HG03175 (cell line): ENCODE measurements at regions not wholly inside any gene's neighbourhood (a gene's known extent, or its start where the extent isn't known, plus 50 kb on each side); places are given as distances from the start of the nearest gene placed in this dataset.
"Not testable (repeated sequence)": the region's sequence is repeated elsewhere in the genome, so short reads cannot be mapped to it uniquely, and the experiment has no call there.

ENCODE experiments used
- ATAC-seq: cut with Tn5 transposase; IDR thresholded peaks from one replicate; pipeline ENCODE4 v1.9.1; 2021; ENCODE audit warnings: mild to moderate bottlenecking, moderate library complexity; ENCODE audit not compliant: unreplicated experiment

DNA sequence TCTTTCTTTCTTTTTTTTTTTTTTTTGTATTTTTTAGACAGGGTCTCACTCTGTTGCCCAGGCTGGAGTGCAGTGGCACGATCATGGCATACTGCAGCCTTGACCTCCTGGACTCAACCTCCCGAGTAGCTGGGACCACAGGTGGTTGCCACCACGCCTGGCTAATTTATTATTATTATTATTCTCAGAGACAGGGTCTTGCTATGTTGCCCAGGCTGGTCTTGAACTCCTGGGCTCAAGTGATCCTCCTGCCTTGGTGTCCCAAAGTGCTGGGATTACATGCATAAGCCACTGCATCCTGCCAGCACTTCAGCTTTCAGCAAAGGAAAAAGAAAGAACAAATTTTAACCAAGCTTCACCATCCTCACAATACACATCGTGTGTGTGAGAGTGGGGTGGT is 97.9 kb upstream of the SERBP1 start:
- no peak for ATAC-seq

- no peak for ATAC-seq
These were observed 99.9 kb upstream of the SERBP1 start for GRCh38 chr1:67530071-67530470.

DNA sequence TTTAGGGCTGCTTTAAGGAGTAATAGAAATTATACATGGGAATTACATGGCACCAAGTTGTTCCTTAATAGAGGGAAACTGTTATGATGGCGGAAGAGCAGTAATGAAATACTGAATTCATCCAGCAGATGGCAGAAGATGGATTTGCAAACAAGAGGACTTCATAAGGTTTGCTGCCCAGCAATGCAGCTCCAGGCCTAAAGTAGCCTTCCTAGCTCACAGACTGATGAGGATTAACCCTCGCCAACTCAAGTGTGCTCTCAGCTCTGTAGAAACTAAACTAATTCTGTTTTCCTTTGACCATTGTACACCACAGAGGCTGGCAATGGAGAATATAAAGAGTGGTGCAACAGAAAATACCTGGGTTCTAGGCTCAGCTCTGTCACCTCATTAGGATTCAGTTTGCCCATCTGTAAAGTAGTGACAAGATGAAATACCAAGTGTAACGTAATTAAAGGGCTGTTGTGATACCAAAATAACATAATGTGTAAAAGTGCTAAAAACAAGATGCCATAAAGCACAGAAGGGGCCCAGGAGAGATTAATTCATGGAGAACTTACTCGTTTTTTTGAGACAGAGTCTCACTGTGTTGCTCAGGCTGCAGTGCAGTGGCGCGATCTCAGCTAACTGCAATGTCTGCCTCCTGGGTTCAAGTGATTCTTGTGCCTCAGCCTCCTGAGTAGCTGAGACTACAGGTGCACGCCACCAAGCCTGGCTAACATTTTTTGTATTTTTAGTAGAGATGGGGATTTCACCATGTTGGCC is 102.4 kb upstream of the SERBP1 start:
- ATAC-seq, result peak; percentile 56

DNA sequence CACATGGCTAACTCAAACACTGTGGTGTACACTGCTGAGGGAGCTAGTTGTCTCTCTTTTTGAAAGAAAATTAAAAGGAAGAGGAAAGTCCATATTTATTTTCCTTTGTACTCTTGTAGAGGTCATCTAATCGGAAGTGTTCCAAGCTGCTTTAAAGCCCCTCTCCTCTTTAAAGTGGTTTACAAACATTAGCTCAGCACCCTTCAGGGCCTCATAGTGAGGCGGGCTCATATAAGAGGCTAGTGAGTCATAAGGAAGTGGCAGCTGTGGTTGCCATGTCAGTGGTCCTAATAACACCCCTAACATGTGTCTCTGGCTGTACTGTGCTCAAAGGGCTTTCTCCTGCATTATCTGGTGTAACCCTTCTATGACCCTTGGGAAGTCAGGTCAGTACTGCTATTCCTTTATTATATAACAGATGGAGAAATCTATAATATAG is 104.4 kb upstream of the SERBP1 start:
- ATAC-seq, result no peak

GRCh38 chr1:67535474-67535873 is 105.3 kb upstream of the SERBP1 start:
- ATAC-seq, result peak; percentile 85

GRCh38 chr1:67536957-67537666 is 106.9 kb upstream of the SERBP1 start:
- no peak for ATAC-seq

GRCh38 chr1:67537667-67538018 is 107.4 kb upstream of the SERBP1 start:
- no peak for ATAC-seq

- ATAC-seq, result no peak
These were observed 110.0 kb upstream of the SERBP1 start for GRCh38 chr1:67540025-67540732.

DNA sequence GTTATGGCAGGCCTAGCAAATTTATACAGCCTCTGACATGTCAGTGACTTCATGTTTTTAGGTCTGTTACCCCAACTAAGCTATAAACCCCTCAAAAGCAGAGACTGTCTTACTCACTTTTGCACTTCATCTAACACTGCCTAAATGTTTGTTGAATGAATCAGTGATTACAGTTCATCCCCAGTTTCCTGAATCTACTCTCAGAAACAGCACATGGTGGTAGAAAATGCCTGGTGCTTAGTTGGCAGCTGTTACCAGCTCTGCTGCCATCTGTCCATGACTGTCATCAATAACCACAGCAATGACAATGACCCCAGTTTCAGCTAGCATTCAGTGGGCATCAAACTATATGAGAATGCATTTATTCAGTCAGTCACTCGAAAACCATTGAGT is 110.5 kb upstream of the SERBP1 start:
- ATAC-seq, result no peak

GRCh38 chr1:67542747-67543146 is 112.5 kb upstream of the SERBP1 start:
- ATAC-seq, result no peak

DNA sequence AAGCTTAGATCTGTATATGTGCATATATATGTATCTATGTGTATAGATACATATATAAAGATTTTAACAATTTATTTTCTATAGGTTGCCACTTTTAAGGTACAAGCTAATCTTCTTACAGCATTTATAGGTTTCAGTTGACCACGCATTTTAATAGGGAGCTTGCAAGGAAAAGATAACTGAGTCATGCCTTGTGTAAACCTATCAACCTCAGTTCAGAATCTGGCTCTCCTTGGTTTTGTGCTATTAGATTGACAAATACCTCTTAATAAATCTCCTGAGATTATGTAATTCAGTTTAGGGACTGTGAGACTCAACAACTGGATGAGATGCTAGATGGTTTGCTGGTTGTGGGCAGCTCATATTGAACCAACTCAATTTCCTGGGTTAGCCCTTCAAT is 114.7 kb upstream of the SERBP1 start:
- no peak for ATAC-seq

DNA sequence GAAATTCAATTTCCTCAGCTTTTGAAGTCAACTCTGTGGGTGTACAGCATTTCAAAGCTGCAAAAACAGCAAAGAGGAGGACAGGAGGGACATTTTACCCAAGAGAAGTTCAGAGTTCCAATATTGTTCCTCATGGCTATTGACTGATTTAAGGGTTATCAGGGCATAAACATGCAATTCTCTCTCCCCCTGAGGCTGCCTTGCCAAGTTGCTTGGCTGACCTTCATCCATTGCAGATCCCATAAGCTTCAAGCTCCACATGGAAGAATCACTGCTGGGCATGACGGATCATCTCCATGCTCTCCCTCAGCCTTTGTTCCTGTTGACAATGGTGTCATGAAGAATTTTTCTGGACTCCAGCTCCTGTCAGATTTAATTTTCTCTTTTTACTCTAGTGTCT is 115.2 kb upstream of the SERBP1 start:
- ATAC-seq, result no peak

- no peak for ATAC-seq
These were observed 121.2 kb upstream of the SERBP1 start for GRCh38 chr1:67551375-67551774.

GRCh38 chr1:67552336-67552759 is 122.1 kb upstream of the SERBP1 start:
- ATAC-seq, result no peak

- ATAC-seq, result not testable (repeated sequence)
These were observed 124.0 kb upstream of the SERBP1 start for GRCh38 chr1:67554204-67554603.

DNA sequence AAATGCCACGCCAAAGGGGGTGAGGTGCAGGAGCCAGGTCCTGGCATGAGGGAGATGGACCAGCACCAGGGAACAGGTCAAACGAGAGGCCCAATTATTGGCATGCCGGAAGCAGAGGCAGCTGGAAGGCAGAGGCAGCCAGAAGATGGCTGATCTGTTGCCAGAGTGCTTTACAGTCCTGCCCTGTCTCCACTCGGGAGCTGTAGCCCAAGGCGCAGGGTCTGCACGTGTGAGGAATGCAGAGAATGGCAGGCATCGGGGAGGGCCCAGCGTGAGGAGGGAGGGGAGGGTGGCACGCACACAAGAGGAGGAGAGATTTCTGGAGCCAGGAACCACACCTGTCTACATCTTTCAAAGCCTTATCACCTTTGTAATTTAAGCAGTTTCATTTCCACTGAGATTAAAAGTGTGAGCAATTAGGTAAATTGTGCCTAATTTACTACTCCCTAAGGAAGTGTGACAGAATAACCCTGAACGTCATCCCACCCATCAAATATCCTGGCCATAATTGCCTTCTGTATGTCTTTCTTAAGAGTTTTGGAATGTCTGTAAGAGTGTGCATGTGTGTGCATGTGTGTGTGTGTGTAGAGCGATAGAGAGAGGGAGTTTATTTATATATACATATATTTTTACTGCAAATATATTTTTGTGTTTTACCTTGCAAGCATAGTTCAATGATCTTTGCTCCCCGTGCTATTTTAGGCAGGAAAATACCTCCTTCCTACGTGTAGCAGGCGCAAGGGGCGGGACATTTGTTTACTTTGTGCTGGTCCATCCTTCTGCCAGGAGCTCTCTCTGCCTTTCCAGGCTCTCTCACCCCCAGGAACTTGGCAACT is 125.5 kb upstream of the SERBP1 start:
- no peak for ATAC-seq

DNA sequence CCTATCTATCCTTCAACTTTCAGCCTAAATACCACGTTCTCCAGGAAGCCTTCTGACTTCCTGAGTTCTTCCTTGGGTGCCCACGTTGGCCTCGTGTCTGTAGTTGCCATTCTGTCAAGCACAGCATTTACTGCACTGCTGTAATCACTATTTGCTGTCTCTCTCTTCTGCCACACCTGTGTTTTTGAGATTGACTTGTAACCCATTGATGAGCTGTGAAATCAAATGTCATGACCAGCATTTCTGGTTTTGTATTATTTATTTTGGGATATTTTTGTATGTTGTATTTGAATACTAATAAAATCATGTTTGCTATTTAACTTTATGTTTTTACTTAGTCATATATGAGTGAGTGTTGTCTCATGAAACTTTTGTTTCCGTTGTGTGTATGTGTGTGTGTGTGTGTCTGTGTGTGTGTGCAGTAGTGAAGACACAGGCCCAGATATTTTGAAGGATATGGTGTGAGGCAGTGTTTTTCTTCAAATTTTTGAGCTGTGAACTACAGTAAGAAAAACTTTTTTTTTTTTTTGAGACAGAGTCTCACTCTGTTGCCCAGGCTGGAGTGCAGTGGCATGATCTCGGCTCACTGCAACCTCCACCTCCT is 126.2 kb upstream of the SERBP1 start:
- no peak for ATAC-seq

DNA sequence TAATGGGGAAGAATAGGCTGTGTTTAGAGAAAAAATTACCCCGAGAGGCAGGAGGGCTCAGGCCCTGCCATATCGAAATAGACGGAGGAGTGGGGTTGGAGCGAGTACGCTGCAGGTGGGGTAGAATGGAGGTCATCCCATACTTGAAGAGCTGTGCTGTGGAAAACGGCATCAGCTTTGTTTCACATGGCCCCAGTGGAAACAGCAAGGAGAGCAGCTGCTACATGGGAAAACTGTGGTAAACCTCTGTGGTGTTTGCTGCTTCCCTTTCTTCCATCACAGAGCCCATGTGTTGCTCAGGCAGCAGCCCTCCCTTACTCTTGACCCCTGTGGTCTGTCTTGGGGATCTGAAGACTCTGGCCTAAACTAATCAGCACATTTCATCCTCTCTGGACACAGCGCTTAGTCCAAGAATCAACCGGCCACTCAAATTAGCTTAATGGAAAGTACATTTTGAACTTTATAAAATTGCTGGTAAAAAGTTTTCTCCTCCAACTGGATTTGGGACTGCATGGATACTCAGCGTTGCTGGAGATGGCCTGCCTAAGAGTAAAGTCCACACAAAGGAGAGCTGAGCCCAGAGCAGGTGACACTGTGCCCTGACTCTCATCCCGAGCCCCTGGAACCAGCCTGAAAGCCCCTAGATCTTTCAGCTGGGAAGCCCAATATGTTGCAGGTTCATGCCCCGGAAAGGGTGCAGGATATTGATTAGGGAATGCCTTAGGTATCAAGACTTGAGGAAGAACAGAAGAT is 127.1 kb upstream of the GADD45A start:
- ATAC-seq, result no peak

GRCh38 chr1:67558449-67559193 is 126.4 kb upstream of the GADD45A start:
- ATAC-seq, result no peak
